Right atrium auricular region (tissue), 2 donors: ENCODE measurements at regions not wholly inside any gene's neighbourhood (a gene's known extent, or its start where the extent isn't known, plus 50 kb on each side); places are given as distances from the start of the nearest gene placed in this dataset.

Experiments
- DNase-seq: peaks from one replicate; pipeline ENCODE4 v3.0.0-alpha.2; 2019; ENCODE audit warnings: low spot score
- H3K27ac ChIP-seq, 2 donors: fragments of 200-600 bp; sonication (generic); 1 replicate in 1 of 2; 2 replicates in 1 of 2; pipeline ENCODE4 v1.5.1; 2016 to 2019
- H3K27me3 ChIP-seq, 2 donors: fragments of 200-600 bp; sonication (generic); one replicate each; pipeline versions ENCODE4 v1.5.1 to v1.6.0; 2017 to 2019
- H3K36me3 ChIP-seq: fragments of 200-600 bp; sonication (generic); one replicate; pipeline ENCODE4 v1.5.1; 2016
- H3K4me1 ChIP-seq, 2 donors: fragments of 200-600 bp; sonication (generic); one replicate each; pipeline versions ENCODE4 v1.5.1 to v1.6.0; 2017 to 2019
- H3K4me3 ChIP-seq, 2 donors: fragments of 200-600 bp; sonication (generic); 1 replicate in 1 of 2; 2 replicates in 1 of 2; pipeline ENCODE4 v1.5.1; 2017 to 2019; ENCODE audit warnings: mild to moderate bottlenecking in 1 of 2, moderate library complexity in 1 of 2
- H3K9me3 ChIP-seq, 2 donors: fragments of 200-600 bp; sonication (generic); one replicate each; pipeline ENCODE4 v1.5.1; 2019
- TF ChIP-seq, protein P1 (sequence below), 2 donors: fragments of 200-600 bp; sonication (generic); IDR thresholded peaks; one replicate each; pipeline ENCODE4 v1.5.1; 2019; ENCODE audit warnings: antibody characterized with exemption in 2 of 2

DNA sequence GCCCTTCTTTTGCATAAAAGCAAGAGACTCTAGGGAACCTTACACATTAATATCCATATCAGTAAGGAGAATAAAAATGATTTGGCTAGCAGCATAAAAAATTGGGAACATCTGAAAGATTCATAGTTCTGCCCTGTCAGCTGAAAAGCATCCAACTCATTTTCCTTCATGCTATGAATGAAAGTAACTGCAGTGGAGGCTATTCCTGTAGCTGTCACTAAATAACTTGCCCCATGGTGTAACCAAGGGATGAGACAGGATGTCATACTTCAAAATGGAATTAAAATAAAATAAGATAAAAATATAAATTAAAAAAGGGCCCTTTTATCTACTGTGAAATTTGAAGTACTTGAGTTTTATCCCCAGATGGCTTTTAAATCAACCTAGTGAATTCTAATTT is 878.8 kb downstream of the C4orf33 start:
- DNase-seq = no peak
- TF ChIP-seq, protein P1, sequence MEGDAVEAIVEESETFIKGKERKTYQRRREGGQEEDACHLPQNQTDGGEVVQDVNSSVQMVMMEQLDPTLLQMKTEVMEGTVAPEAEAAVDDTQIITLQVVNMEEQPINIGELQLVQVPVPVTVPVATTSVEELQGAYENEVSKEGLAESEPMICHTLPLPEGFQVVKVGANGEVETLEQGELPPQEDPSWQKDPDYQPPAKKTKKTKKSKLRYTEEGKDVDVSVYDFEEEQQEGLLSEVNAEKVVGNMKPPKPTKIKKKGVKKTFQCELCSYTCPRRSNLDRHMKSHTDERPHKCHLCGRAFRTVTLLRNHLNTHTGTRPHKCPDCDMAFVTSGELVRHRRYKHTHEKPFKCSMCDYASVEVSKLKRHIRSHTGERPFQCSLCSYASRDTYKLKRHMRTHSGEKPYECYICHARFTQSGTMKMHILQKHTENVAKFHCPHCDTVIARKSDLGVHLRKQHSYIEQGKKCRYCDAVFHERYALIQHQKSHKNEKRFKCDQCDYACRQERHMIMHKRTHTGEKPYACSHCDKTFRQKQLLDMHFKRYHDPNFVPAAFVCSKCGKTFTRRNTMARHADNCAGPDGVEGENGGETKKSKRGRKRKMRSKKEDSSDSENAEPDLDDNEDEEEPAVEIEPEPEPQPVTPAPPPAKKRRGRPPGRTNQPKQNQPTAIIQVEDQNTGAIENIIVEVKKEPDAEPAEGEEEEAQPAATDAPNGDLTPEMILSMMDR (IDR thresholded peaks at IDR 0.05) = no peak
- Histone ChIP-seq H3K4me3 (no peak overlapping the region), H3K4me1 (no peaks in the 10 kb centered on the region), H3K27ac (no peak overlapping the region), H3K36me3 (no peaks in the 10 kb centered on the region), H3K27me3 (no peaks in the 10 kb centered on the region), H3K9me3 (peaks cover 0 to 3% of the 10 kb centered on the region in 2 donors)

GRCh38 chr4:129978315-129978714 is 882.4 kb downstream of the C4orf33 start:
- Histone ChIP-seq H3K4me3 (no peak overlapping the region), H3K27me3 (no peaks in the 10 kb centered on the region), H3K4me1 (no peaks in the 10 kb centered on the region), H3K9me3 (no peaks in the 10 kb centered on the region), H3K27ac (no peak overlapping the region), H3K36me3 (no peaks in the 10 kb centered on the region)
- DNase-seq = no peak
- TF ChIP-seq, protein P1 (IDR thresholded peaks at IDR 0.05) = no peak

DNA sequence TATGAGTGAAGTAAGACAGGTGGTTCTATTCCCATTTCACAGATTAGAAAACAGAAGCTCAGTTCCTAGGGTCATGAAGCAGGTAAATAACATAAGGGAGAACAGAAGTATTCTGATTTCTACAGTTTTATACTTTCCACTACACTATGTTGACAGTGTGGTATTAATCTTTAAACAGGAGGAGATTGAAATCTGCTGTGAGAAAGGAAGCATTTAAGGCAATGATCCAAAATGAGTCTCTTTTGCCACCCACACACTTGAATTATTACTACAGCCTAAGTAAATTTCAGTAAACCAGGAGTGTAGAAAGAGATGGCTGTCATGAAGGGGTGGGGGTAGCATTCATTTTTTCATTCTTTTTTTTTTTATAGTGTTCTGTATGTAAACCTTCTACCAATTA is 893.0 kb downstream of the C4orf33 start:
- TF ChIP-seq, protein P1 (IDR thresholded peaks at IDR 0.05) = no peak
- H3K27ac ChIP-seq = no peak overlapping the region
- H3K27me3 ChIP-seq = no peaks in the 10 kb centered on the region
- H3K36me3 ChIP-seq = no peaks in the 10 kb centered on the region
- no peak for DNase-seq
- H3K4me1 ChIP-seq = no peaks in the 10 kb centered on the region
- H3K4me3 ChIP-seq = no peak overlapping the region
- H3K9me3 ChIP-seq = no peaks in the 10 kb centered on the region

- TF ChIP-seq, protein P1 (IDR thresholded peaks at IDR 0.05) = no peak
- Histone ChIP-seq H3K27me3 (no peaks in the 10 kb centered on the region), H3K27ac (no peak overlapping the region), H3K4me3 (no peak overlapping the region), H3K36me3 (no peaks in the 10 kb centered on the region), H3K4me1 (no peaks in the 10 kb centered on the region), H3K9me3 (no peaks in the 10 kb centered on the region)
- DNase-seq = no peak
These were observed 898.8 kb downstream of the C4orf33 start for GRCh38 chr4:129994715-129995114.

GRCh38 chr4:129998436-129999150 is 902.6 kb downstream of the C4orf33 start:
- H3K36me3 ChIP-seq = no peaks in the 10 kb centered on the region
- TF ChIP-seq, protein P1 (IDR thresholded peaks at IDR 0.05) = no peak
- H3K27ac ChIP-seq = no peak overlapping the region
- H3K27me3 ChIP-seq = no peaks in the 10 kb centered on the region
- peaks cover 0 to 7% of the 10 kb centered on the region in 2 donors for H3K9me3 ChIP-seq
- no peak overlapping the region for H3K4me3 ChIP-seq
- no peak for DNase-seq
- H3K4me1 ChIP-seq = no peaks in the 10 kb centered on the region

DNA sequence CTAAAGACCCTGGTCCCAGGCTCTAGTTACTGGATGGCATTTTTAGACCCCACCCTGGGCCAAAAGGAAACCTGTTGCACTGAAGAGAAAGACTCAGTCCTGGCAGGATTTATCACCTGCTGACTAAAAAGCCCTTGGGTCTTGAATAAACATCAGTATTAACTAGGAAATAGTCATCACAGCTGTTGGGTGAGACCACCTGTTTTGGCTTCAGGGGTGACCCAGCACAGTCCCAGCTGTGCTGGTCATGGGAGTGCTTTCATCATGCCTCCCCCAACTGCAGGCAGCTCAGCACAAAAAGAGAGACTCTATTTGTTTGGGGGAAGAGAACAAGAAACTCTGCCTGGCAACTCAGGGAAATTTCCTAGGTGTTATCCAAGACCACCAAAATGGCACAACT is 903.2 kb downstream of the C4orf33 start:
- Histone ChIP-seq H3K9me3 (peaks cover 0 to 7% of the 10 kb centered on the region in 2 donors), H3K4me1 (no peaks in the 10 kb centered on the region), H3K27ac (no peak overlapping the region), H3K27me3 (no peaks in the 10 kb centered on the region), H3K4me3 (no peak overlapping the region), H3K36me3 (no peaks in the 10 kb centered on the region)
- no peak for DNase-seq
- TF ChIP-seq, protein P1 (IDR thresholded peaks at IDR 0.05) = no peak
